ENCODE measurements at regions not wholly inside any gene's neighbourhood (a gene's known extent, or its start where the extent isn't known, plus 50 kb on each side); places are given as distances from the start of the nearest gene placed in this dataset.
"Not testable (repeated sequence)": the region's sequence is repeated elsewhere in the genome, so short reads cannot be mapped to it uniquely, and the experiment has no call there.

DNA sequence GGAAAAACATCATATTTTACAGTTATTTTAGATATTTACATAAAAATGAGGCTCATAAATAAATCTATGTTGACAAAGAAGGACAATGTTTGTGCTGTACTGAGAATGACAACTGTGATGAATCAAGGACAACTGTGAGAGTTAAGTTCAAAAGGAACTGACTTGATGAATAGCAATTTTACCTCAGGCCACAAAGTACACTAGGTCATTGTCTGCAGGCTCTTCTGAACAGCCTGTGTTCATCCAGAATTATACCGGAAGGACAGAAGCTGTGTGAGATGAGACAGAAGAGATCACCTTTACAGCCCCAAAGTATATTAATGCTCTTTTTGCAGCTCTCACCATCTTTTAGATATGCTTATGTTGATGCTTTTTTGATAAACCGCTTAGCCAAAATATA, 2375.5 kb upstream of the PCDH20 start:
- TF ChIP-seq, protein P1, sequence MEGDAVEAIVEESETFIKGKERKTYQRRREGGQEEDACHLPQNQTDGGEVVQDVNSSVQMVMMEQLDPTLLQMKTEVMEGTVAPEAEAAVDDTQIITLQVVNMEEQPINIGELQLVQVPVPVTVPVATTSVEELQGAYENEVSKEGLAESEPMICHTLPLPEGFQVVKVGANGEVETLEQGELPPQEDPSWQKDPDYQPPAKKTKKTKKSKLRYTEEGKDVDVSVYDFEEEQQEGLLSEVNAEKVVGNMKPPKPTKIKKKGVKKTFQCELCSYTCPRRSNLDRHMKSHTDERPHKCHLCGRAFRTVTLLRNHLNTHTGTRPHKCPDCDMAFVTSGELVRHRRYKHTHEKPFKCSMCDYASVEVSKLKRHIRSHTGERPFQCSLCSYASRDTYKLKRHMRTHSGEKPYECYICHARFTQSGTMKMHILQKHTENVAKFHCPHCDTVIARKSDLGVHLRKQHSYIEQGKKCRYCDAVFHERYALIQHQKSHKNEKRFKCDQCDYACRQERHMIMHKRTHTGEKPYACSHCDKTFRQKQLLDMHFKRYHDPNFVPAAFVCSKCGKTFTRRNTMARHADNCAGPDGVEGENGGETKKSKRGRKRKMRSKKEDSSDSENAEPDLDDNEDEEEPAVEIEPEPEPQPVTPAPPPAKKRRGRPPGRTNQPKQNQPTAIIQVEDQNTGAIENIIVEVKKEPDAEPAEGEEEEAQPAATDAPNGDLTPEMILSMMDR (IDR thresholded peaks at IDR 0.05; ENCODE audit: low read depth, low read length): not testable (repeated sequence)
- TF ChIP-seq EZH2phosphoT487 (IDR thresholded peaks at IDR 0.05; ENCODE audit: low read depth): not testable (repeated sequence)
